ENCODE measurements at regions not wholly inside any gene's neighbourhood (a gene's known extent, or its start where the extent isn't known, plus 50 kb on each side); places are given as distances from the start of the nearest gene placed in this dataset.
"Not testable (repeated sequence)": the region's sequence is repeated elsewhere in the genome, so short reads cannot be mapped to it uniquely, and the experiment has no call there.

DNA sequence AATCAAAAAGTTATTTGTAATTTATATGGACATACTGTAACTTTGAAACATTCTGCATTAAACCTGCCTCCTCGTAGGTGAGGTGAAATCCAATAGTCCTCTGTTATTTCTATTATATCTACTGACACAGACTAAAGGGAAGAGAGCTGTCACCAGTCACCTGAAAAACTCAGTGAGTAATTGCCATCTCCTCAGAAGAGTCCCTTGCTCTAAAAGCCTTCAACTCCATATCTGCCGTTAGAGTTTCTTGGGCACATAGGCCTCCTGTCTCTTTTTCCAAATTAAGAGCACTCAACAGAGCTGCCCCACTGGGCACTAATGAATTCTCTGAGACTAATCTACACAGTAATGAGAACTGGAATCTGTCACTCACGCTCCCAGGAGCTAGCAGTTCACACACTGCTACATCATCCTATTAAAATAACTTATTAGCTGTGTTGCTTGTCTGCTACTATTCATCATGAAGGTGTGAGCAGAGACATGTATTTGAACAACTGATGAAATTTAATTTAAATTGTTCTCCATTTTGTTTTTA lies 67.3 kb upstream of the VCAN start:
- in situ Hi-C loops (cut with MboI; ENCODE audit: low pct_unique_long_range_greater_than_20kb, low sequenced_read_pairs, unreplicated experiment) = loop anchor here (25.0 kb wide), 1 partner anchor 517 kb away; no protein-coding TSS in a partner anchor
- no peak for DNase-seq (ENCODE audit: low spot score)
- TF ChIP-seq, protein P1, sequence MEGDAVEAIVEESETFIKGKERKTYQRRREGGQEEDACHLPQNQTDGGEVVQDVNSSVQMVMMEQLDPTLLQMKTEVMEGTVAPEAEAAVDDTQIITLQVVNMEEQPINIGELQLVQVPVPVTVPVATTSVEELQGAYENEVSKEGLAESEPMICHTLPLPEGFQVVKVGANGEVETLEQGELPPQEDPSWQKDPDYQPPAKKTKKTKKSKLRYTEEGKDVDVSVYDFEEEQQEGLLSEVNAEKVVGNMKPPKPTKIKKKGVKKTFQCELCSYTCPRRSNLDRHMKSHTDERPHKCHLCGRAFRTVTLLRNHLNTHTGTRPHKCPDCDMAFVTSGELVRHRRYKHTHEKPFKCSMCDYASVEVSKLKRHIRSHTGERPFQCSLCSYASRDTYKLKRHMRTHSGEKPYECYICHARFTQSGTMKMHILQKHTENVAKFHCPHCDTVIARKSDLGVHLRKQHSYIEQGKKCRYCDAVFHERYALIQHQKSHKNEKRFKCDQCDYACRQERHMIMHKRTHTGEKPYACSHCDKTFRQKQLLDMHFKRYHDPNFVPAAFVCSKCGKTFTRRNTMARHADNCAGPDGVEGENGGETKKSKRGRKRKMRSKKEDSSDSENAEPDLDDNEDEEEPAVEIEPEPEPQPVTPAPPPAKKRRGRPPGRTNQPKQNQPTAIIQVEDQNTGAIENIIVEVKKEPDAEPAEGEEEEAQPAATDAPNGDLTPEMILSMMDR (IDR thresholded peaks at IDR 0.05; ENCODE audit: extremely low read depth, insufficient read depth, missing control alignments) = no peak

DNA sequence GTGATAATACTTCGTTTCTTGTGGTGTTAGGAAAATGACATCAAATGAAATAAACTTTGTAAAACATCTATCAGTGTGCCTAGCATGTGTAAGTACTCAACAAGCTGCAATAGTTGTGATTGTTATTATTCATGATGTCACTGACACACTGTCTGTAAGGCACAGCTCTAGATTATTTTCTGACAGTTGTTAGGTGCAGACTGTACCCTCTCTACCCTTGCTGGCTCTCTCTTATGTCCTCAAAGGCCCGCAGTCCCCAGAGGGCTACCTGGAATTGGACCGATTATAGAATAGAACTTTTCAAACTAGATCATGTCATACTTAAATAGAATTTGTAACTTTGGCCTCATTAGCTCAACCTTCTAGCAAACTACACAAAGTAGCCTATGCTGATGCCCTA lies 65.9 kb upstream of the VCAN start:
- no peak for DNase-seq (ENCODE audit: low spot score)
- TF ChIP-seq, protein P1 (IDR thresholded peaks at IDR 0.05; ENCODE audit: extremely low read depth, insufficient read depth, missing control alignments) = no peak
- in situ Hi-C loops (cut with MboI; ENCODE audit: low pct_unique_long_range_greater_than_20kb, low sequenced_read_pairs, unreplicated experiment) = loop anchor here (25.0 kb wide), 1 partner anchor 518 kb away; no protein-coding TSS in a partner anchor

DNA sequence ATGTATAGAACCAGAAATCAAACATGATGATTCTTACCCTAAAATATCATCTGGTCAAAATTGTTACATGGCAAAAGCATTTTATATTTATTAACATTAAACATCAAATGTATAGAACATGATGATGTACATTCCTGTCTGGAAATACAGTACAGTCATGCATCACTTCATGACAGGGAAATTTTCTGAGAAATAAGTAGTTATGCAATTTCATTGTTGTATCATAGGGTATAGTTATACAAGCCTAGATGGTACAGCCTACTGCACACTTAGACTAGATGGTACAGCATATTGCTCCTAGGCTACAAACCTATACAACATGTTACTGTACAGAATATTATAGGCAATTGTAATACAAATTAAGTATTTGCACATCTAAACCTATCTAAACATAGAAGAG lies 64.6 kb upstream of the VCAN start:
- in situ Hi-C loops (cut with MboI; ENCODE audit: low pct_unique_long_range_greater_than_20kb, low sequenced_read_pairs, unreplicated experiment) = loop anchor here (25.0 kb wide), 1 partner anchor 520 kb away; no protein-coding TSS in a partner anchor
- no peak for DNase-seq (ENCODE audit: low spot score)
- TF ChIP-seq, protein P1 (IDR thresholded peaks at IDR 0.05; ENCODE audit: extremely low read depth, insufficient read depth, missing control alignments) = no peak

DNA sequence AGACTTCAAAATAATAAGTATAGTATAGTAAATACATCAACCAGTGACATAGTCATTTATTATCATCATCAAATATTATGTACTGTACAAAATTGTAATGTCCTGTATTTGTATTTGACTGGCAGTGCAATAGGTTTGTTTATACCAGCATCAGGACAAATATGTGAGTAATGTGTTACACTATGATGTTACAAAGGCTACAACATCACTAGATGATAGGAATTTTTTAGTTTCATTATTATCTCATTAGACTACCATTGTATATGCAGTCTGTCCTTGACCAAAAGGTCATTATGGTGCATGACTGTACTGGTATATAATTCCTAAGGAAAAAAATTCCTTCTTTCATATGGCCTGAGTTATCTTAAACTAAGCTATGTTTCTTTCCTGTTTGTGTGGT lies 63.6 kb upstream of the VCAN start:
- in situ Hi-C loops (cut with MboI; ENCODE audit: low pct_unique_long_range_greater_than_20kb, low sequenced_read_pairs, unreplicated experiment) = loop anchor here (25.0 kb wide), 1 partner anchor 521 kb away; no protein-coding TSS in a partner anchor
- DNase-seq (ENCODE audit: low spot score) = no peak
- TF ChIP-seq, protein P1 (IDR thresholded peaks at IDR 0.05; ENCODE audit: extremely low read depth, insufficient read depth, missing control alignments) = no peak

DNA sequence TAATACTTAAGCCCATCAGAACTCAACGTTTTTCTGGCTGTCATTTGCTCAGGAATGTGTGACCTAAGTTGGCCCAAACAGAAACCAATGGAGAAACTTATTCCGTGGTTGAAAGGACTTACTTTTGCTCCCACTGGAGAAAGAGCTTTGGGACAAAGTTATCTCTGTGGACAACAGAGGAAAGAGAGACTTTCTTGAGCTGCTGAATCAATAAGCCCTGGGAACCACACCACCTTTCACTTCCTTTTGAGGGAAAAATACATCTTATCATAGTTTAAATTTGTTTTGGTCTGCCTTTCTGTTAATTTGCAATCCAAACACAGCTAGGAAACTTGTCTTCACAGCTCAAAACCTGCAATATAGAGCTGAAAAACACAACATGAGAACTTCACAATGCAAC lies 62.8 kb upstream of the VCAN start:
- TF ChIP-seq, protein P1 (IDR thresholded peaks at IDR 0.05; ENCODE audit: extremely low read depth, insufficient read depth, missing control alignments) = no peak
- DNase-seq (ENCODE audit: low spot score) = no peak
- in situ Hi-C loops (cut with MboI; ENCODE audit: low pct_unique_long_range_greater_than_20kb, low sequenced_read_pairs, unreplicated experiment) = loop anchor here (25.0 kb wide), 1 partner anchor 521 kb away; no protein-coding TSS in a partner anchor

DNA sequence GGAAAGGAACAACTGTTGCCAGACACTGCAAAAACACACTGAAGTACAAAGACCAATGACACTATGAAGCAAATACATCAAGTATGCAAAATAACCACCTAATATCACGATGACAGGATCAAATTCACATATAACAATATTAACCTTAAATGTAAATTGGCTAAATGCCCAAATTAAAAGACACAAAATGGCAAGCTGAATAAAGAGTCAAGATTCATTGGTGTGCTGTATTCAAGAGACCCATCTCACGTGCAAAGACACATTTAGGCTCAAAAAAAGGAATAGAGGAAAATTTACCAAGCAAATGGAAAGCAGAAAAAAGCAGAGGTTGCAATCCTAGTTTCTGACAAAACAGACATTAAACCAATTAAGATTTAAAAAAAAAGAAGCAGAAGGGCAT lies 61.8 kb upstream of the VCAN start:
- DNase-seq (ENCODE audit: low spot score) = not testable (repeated sequence)
- in situ Hi-C loops (cut with MboI; ENCODE audit: low pct_unique_long_range_greater_than_20kb, low sequenced_read_pairs, unreplicated experiment) = loop anchor here (25.0 kb wide), 1 partner anchor 522 kb away; no protein-coding TSS in a partner anchor

DNA sequence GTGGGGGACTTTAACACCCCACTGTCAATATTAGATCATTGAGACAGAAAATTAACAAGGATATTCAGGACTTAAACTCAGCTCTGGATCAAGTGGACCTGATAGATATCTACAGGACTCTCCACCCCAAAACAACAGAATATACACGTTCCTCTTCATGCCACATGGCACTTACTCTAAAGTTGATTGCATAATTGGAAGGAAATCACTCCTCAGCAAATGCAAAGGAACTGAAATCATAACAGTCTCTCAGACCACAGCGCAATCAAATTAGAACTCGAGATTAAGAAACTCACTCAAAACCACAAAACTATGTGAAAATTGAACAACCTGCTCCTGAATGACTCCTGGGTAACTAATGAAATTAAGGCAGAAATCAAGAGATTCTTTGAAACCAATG lies 61.2 kb upstream of the VCAN start:
- in situ Hi-C loops (cut with MboI; ENCODE audit: low pct_unique_long_range_greater_than_20kb, low sequenced_read_pairs, unreplicated experiment) = loop anchor here (25.0 kb wide), 1 partner anchor 523 kb away; no protein-coding TSS in a partner anchor
- not testable (repeated sequence) for DNase-seq (ENCODE audit: low spot score)
